ENCODE measurements at regions not wholly inside any gene's neighbourhood (a gene's known extent, or its start where the extent isn't known, plus 50 kb on each side); places are given as distances from the start of the nearest gene placed in this dataset.
"Not testable (repeated sequence)": the region's sequence is repeated elsewhere in the genome, so short reads cannot be mapped to it uniquely, and the experiment has no call there.

GRCh38 chr12:38163442-38163801 lies 153.2 kb upstream of the ALG10B start:
- Histone ChIP-seq H3K27me3 (ENCODE audit: control insufficient read depth in 1 of 2, insufficient read depth in 2 of 2, low read length in 2 of 2) (no peaks in the 10 kb centered on the region), H3K27ac (ENCODE audit: low read depth in 2 of 2, low read length in 1 of 2) (no peak overlapping the region), H3K4me3 (ENCODE audit: low read depth in 1 of 2, low read length in 2 of 2) (no peak overlapping the region), H3K36me3 (ENCODE audit: control insufficient read depth in 2 of 2, insufficient read depth in 2 of 2, low read length in 1 of 2) (no peaks in the 10 kb centered on the region), H3K4me1 (ENCODE audit: control insufficient read depth in 2 of 2, insufficient read depth in 2 of 2, low read length in 1 of 2) (no peaks in the 10 kb centered on the region), H3K9me3 (ENCODE audit: control insufficient read depth in 2 of 2, insufficient read depth in 1 of 2, low read depth in 1 of 2, low read length in 1 of 2) (peaks cover 11 to 21% of the 10 kb centered on the region in 2 donors)
- 90 to 92% methylated on average over 26 to 28 of the region's 28 CpGs for WGBS, 2 donors

GRCh38 chr12:38166225-38166624 lies 150.3 kb upstream of the ALG10B start:
- H3K9me3 ChIP-seq (ENCODE audit: control insufficient read depth in 2 of 2, insufficient read depth in 1 of 2, low read depth in 1 of 2, low read length in 1 of 2): peaks cover 8 to 10% of the 10 kb centered on the region in 2 donors
- 83 to 88% methylated on average over 2 of the region's 2 CpGs for WGBS, 2 donors
- H3K27ac ChIP-seq (ENCODE audit: low read depth in 2 of 2, low read length in 1 of 2): no peak overlapping the region
- no peaks in the 10 kb centered on the region for H3K36me3 ChIP-seq (ENCODE audit: control insufficient read depth in 2 of 2, insufficient read depth in 2 of 2, low read length in 1 of 2)
- no peaks in the 10 kb centered on the region for H3K27me3 ChIP-seq (ENCODE audit: control insufficient read depth in 1 of 2, insufficient read depth in 2 of 2, low read length in 2 of 2)
- no peaks in the 10 kb centered on the region for H3K4me1 ChIP-seq (ENCODE audit: control insufficient read depth in 2 of 2, insufficient read depth in 2 of 2, low read length in 1 of 2)
- no peak overlapping the region for H3K4me3 ChIP-seq (ENCODE audit: low read depth in 1 of 2, low read length in 2 of 2)

- no peak overlapping the region for H3K27ac ChIP-seq (ENCODE audit: low read depth in 2 of 2, low read length in 1 of 2)
- H3K27me3 ChIP-seq (ENCODE audit: control insufficient read depth in 1 of 2, insufficient read depth in 2 of 2, low read length in 2 of 2): no peaks in the 10 kb centered on the region
- no peak overlapping the region for H3K4me3 ChIP-seq (ENCODE audit: low read depth in 1 of 2, low read length in 2 of 2)
- H3K9me3 ChIP-seq (ENCODE audit: control insufficient read depth in 2 of 2, insufficient read depth in 1 of 2, low read depth in 1 of 2, low read length in 1 of 2): no peaks in the 10 kb centered on the region
- 85 to 92% methylated on average over 4 of the region's 4 CpGs for WGBS, 2 donors
- H3K4me1 ChIP-seq (ENCODE audit: control insufficient read depth in 2 of 2, insufficient read depth in 2 of 2, low read length in 1 of 2): no peaks in the 10 kb centered on the region
- no peaks in the 10 kb centered on the region for H3K36me3 ChIP-seq (ENCODE audit: control insufficient read depth in 2 of 2, insufficient read depth in 2 of 2, low read length in 1 of 2)
Observed at GRCh38 chr12:38175538-38175937, 141.0 kb upstream of the ALG10B start.

DNA sequence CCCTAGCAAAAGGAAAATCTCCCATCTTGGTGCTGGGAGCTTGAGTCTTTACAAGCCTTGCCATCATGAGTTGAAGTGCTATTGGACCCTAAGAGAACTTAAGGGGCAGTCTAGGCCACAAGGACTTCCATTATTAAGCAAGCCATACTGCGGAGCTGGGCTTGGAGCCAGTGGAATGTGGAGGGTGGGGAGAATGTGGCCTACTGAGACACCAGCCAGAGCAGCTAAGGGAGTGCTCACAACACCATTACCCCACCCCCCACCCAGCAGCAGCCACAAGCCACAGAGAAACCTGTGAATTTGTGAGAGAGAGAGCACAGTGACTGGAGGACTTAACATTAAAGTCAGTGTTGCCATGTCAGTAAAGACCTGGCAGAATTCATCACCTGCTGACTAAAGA lies 133.0 kb upstream of the ALG10B start:
- H3K36me3 ChIP-seq (ENCODE audit: control insufficient read depth in 2 of 2, insufficient read depth in 2 of 2, low read length in 1 of 2); H3K4me1 ChIP-seq (ENCODE audit: control insufficient read depth in 2 of 2, insufficient read depth in 2 of 2, low read length in 1 of 2); H3K27me3 ChIP-seq (ENCODE audit: control insufficient read depth in 1 of 2, insufficient read depth in 2 of 2, low read length in 2 of 2); H3K27ac ChIP-seq (ENCODE audit: low read depth in 2 of 2, low read length in 1 of 2); H3K9me3 ChIP-seq (ENCODE audit: control insufficient read depth in 2 of 2, insufficient read depth in 1 of 2, low read depth in 1 of 2, low read length in 1 of 2); H3K4me3 ChIP-seq (ENCODE audit: low read depth in 1 of 2, low read length in 2 of 2): not testable (repeated sequence)
- 36 to 82% methylated on average over 1 of the region's 1 CpG for WGBS, 2 donors

GRCh38 chr12:38197286-38197685 lies 119.3 kb upstream of the ALG10B start:
- not testable (repeated sequence) for H3K9me3 ChIP-seq (ENCODE audit: control insufficient read depth in 2 of 2, insufficient read depth in 1 of 2, low read depth in 1 of 2, low read length in 1 of 2); H3K27me3 ChIP-seq (ENCODE audit: control insufficient read depth in 1 of 2, insufficient read depth in 2 of 2, low read length in 2 of 2); H3K27ac ChIP-seq (ENCODE audit: low read depth in 2 of 2, low read length in 1 of 2); H3K4me1 ChIP-seq (ENCODE audit: control insufficient read depth in 2 of 2, insufficient read depth in 2 of 2, low read length in 1 of 2); H3K4me3 ChIP-seq (ENCODE audit: low read depth in 1 of 2, low read length in 2 of 2); H3K36me3 ChIP-seq (ENCODE audit: control insufficient read depth in 2 of 2, insufficient read depth in 2 of 2, low read length in 1 of 2)
- 56 to 62% methylated on average over 1 of the region's 1 CpG for whole genome bisulfite sequencing, 2 donors

- 93 to 94% methylated on average over 34 to 41 of the region's 41 CpGs for WGBS, 2 donors
- Histone ChIP-seq H3K36me3 (ENCODE audit: control insufficient read depth in 2 of 2, insufficient read depth in 2 of 2, low read length in 1 of 2) (no peaks in the 10 kb centered on the region), H3K9me3 (ENCODE audit: control insufficient read depth in 2 of 2, insufficient read depth in 1 of 2, low read depth in 1 of 2, low read length in 1 of 2) (peaks cover 0 to 2% of the 10 kb centered on the region in 2 donors), H3K27me3 (ENCODE audit: control insufficient read depth in 1 of 2, insufficient read depth in 2 of 2, low read length in 2 of 2) (no peaks in the 10 kb centered on the region), H3K4me1 (ENCODE audit: control insufficient read depth in 2 of 2, insufficient read depth in 2 of 2, low read length in 1 of 2) (no peaks in the 10 kb centered on the region), H3K4me3 (ENCODE audit: low read depth in 1 of 2, low read length in 2 of 2) (no peak overlapping the region), H3K27ac (ENCODE audit: low read depth in 2 of 2, low read length in 1 of 2) (no peak overlapping the region)
Observed at GRCh38 chr12:38201461-38202276, 114.9 kb upstream of the ALG10B start.

DNA sequence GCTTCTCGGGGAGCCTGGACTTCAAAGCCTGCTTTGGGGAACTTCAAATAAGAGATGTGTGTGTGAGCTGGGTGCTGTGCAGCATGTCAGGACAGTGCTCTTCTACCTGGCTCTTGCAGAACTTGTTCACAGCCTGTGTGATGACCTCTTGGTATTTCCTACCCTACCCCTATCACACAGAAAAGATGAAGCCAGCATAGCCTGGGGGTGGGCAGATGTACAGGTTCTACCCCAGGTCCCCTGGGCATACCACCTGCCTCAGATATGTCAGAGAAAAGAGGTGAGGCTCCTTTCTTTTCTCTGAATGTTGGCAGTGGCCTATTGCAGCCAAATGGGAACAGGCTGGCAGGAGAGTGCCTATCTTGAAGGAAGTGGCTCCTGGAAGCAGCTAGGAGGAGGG lies 111.7 kb upstream of the ALG10B start:
- 80 to 83% methylated on average over 1 of the region's 1 CpG for WGBS, 2 donors
- H3K4me1 ChIP-seq (ENCODE audit: control insufficient read depth in 2 of 2, insufficient read depth in 2 of 2, low read length in 1 of 2): no peaks in the 10 kb centered on the region
- no peak overlapping the region for H3K4me3 ChIP-seq (ENCODE audit: low read depth in 1 of 2, low read length in 2 of 2)
- H3K27ac ChIP-seq (ENCODE audit: low read depth in 2 of 2, low read length in 1 of 2): no peak overlapping the region
- peaks cover 0 to 2% of the 10 kb centered on the region in 2 donors for H3K9me3 ChIP-seq (ENCODE audit: control insufficient read depth in 2 of 2, insufficient read depth in 1 of 2, low read depth in 1 of 2, low read length in 1 of 2)
- H3K36me3 ChIP-seq (ENCODE audit: control insufficient read depth in 2 of 2, insufficient read depth in 2 of 2, low read length in 1 of 2): no peaks in the 10 kb centered on the region
- no peaks in the 10 kb centered on the region for H3K27me3 ChIP-seq (ENCODE audit: control insufficient read depth in 1 of 2, insufficient read depth in 2 of 2, low read length in 2 of 2)

GRCh38 chr12:38222011-38222410 lies 94.6 kb upstream of the ALG10B start:
- Histone ChIP-seq H3K27ac (ENCODE audit: low read depth in 2 of 2, low read length in 1 of 2) (no peak overlapping the region), H3K36me3 (ENCODE audit: control insufficient read depth in 2 of 2, insufficient read depth in 2 of 2, low read length in 1 of 2) (no peaks in the 10 kb centered on the region), H3K4me1 (ENCODE audit: control insufficient read depth in 2 of 2, insufficient read depth in 2 of 2, low read length in 1 of 2) (no peaks in the 10 kb centered on the region), H3K27me3 (ENCODE audit: control insufficient read depth in 1 of 2, insufficient read depth in 2 of 2, low read length in 2 of 2) (no peaks in the 10 kb centered on the region), H3K9me3 (ENCODE audit: control insufficient read depth in 2 of 2, insufficient read depth in 1 of 2, low read depth in 1 of 2, low read length in 1 of 2) (no peaks in the 10 kb centered on the region), H3K4me3 (ENCODE audit: low read depth in 1 of 2, low read length in 2 of 2) (no peak overlapping the region)
- WGBS, 2 donors: 61 to 67% methylated on average over 5 of the region's 5 CpGs

DNA sequence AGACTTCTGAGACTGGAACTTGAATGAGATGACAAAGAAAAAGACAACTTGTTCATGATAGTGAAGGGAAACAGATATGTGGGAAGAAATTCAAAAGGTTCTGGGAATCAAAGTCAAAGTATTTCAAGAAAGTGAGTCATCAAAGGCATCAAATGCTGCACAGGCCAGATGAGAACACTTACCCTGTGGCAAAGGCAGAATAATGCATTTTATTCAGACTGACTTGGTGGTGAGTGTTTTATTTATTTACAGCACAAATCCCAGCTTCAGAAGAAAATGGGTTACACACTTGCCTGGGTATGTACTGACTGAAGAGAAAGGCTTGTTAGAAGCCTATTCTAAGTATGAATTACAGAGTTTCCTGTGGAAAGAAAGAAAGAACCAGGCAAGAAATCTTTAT lies 78.2 kb upstream of the ALG10B start:
- H3K4me3 ChIP-seq (ENCODE audit: low read depth in 1 of 2, low read length in 2 of 2); H3K9me3 ChIP-seq (ENCODE audit: control insufficient read depth in 2 of 2, insufficient read depth in 1 of 2, low read depth in 1 of 2, low read length in 1 of 2); H3K27me3 ChIP-seq (ENCODE audit: control insufficient read depth in 1 of 2, insufficient read depth in 2 of 2, low read length in 2 of 2); H3K4me1 ChIP-seq (ENCODE audit: control insufficient read depth in 2 of 2, insufficient read depth in 2 of 2, low read length in 1 of 2); H3K27ac ChIP-seq (ENCODE audit: low read depth in 2 of 2, low read length in 1 of 2); H3K36me3 ChIP-seq (ENCODE audit: control insufficient read depth in 2 of 2, insufficient read depth in 2 of 2, low read length in 1 of 2): not testable (repeated sequence)

GRCh38 chr12:38253778-38254177 lies 62.8 kb upstream of the ALG10B start:
- no peaks in the 10 kb centered on the region for H3K27me3 ChIP-seq (ENCODE audit: control insufficient read depth in 1 of 2, insufficient read depth in 2 of 2, low read length in 2 of 2)
- H3K36me3 ChIP-seq (ENCODE audit: control insufficient read depth in 2 of 2, insufficient read depth in 2 of 2, low read length in 1 of 2): no peaks in the 10 kb centered on the region
- no peak overlapping the region for H3K27ac ChIP-seq (ENCODE audit: low read depth in 2 of 2, low read length in 1 of 2)
- H3K9me3 ChIP-seq (ENCODE audit: control insufficient read depth in 2 of 2, insufficient read depth in 1 of 2, low read depth in 1 of 2, low read length in 1 of 2): no peaks in the 10 kb centered on the region
- no peak overlapping the region for H3K4me3 ChIP-seq (ENCODE audit: low read depth in 1 of 2, low read length in 2 of 2)
- H3K4me1 ChIP-seq (ENCODE audit: control insufficient read depth in 2 of 2, insufficient read depth in 2 of 2, low read length in 1 of 2): no peaks in the 10 kb centered on the region

Data from esophagus (tissue), 2 donors.